Activated CD4-positive, alpha-beta T cell treated with anti-CD3 and anti-CD28 coated beads, Interleukin-2, amount 50 U/mL, for 48 hours (primary cell): ENCODE measurements at regions not wholly inside any gene's neighbourhood (a gene's known extent, or its start where the extent isn't known, plus 50 kb on each side); places are given as distances from the start of the nearest gene placed in this dataset.

Experiments
- DNase-seq, 2 experiments: peaks; one replicate each; pipeline ENCODE4 v3.0.0-alpha.2; 2020

- DNase-seq: no peak
Observed at GRCh38 chr4:104969394-104970082, 177.1 kb upstream of the TET2 start.

- DNase-seq: no peak
Observed at GRCh38 chr4:104971462-104971861, 175.2 kb upstream of the TET2 start.

- DNase-seq: no peak
Observed at GRCh38 chr4:104973708-104974107, 173.0 kb upstream of the TET2 start.

GRCh38 chr4:104975617-104976016 is 171.1 kb upstream of the TET2 start:
- no peak for DNase-seq

- DNase-seq: no peak
Observed at GRCh38 chr4:104976262-104976661, 170.4 kb upstream of the TET2 start.

GRCh38 chr4:104979083-104979760 is 167.5 kb upstream of the TET2 start:
- no peak for DNase-seq

- no peak for DNase-seq
Observed at GRCh38 chr4:104983615-104984179, 163.0 kb upstream of the TET2 start.

GRCh38 chr4:104986306-104986705 is 160.4 kb upstream of the TET2 start:
- no peak for DNase-seq

- no peak for DNase-seq
Observed at GRCh38 chr4:104989371-104989770, 157.3 kb upstream of the TET2 start.

GRCh38 chr4:105002278-105002677 is 144.4 kb upstream of the TET2 start:
- no peak for DNase-seq

- no peak for DNase-seq
Observed at GRCh38 chr4:105014234-105014633, 132.4 kb upstream of the TET2 start.

- DNase-seq: no peak
Observed at GRCh38 chr4:105014635-105015034, 132.0 kb upstream of the TET2 start.

- DNase-seq: no peak
Observed at GRCh38 chr4:105015750-105016149, 130.9 kb upstream of the TET2 start.

GRCh38 chr4:105022811-105023667 is 123.6 kb upstream of the TET2 start:
- no peak for DNase-seq

GRCh38 chr4:105023668-105024055 is 123.0 kb upstream of the TET2 start:
- no peak for DNase-seq

GRCh38 chr4:105025263-105026017 is 121.2 kb upstream of the TET2 start:
- DNase-seq: no peak

- DNase-seq: no peak
Observed at GRCh38 chr4:105036991-105037390, 109.7 kb upstream of the TET2 start.

- no peak for DNase-seq
Observed at GRCh38 chr4:105042451-105042850, 104.2 kb upstream of the TET2 start.

GRCh38 chr4:105050896-105051295 is 95.8 kb upstream of the TET2 start:
- no peak for DNase-seq

- no peak for DNase-seq
Observed at GRCh38 chr4:105057370-105058105, 89.1 kb upstream of the TET2 start.

- DNase-seq: no peak
Observed at GRCh38 chr4:105058177-105058812, 88.4 kb upstream of the TET2 start.
